AG09319 (cell line): ENCODE measurements at regions not wholly inside any gene's neighbourhood (a gene's known extent, or its start where the extent isn't known, plus 50 kb on each side); places are given as distances from the start of the nearest gene placed in this dataset.
"Not testable (repeated sequence)": the region's sequence is repeated elsewhere in the genome, so short reads cannot be mapped to it uniquely, and the experiment has no call there.

ENCODE experiments used
- DNase-seq: peaks from one replicate; pipeline ENCODE4 v3.0.0-alpha.2; 2010; ENCODE audit warnings: low read depth; ENCODE audit errors: extremely low read depth
- CTCF ChIP-seq: IDR thresholded peaks from 2 replicates; pipeline ENCODE4 v1.5.1; 2011; ENCODE audit warnings: low read depth, mild to moderate bottlenecking, inconsistent platforms, low read length, moderate library complexity

- DNase-seq, result no peak
- TF ChIP-seq CTCF, result no peak
Observed at GRCh38 chr9:105119156-105119555, 125.3 kb upstream of the SLC44A1 start.

- no peak for TF ChIP-seq CTCF
- no peak for DNase-seq
Observed at GRCh38 chr9:105121861-105122430, 122.5 kb upstream of the SLC44A1 start.

GRCh38 chr9:105124598-105124997, 119.9 kb upstream of the SLC44A1 start:
- not testable (repeated sequence) for DNase-seq

GRCh38 chr9:105126226-105126625, 118.2 kb upstream of the SLC44A1 start:
- no peak for TF ChIP-seq CTCF
- DNase-seq, result no peak

- no peak for DNase-seq
- TF ChIP-seq CTCF, result no peak
Observed at GRCh38 chr9:105127863-105128220, 116.6 kb upstream of the SLC44A1 start.

GRCh38 chr9:105128908-105129600, 115.4 kb upstream of the SLC44A1 start:
- no peak for DNase-seq
- no peak for TF ChIP-seq CTCF

GRCh38 chr9:105129731-105130130, 114.7 kb upstream of the SLC44A1 start:
- no peak for TF ChIP-seq CTCF
- DNase-seq, result no peak

- TF ChIP-seq CTCF, result no peak
- DNase-seq, result no peak
Observed at GRCh38 chr9:105131981-105132380, 112.5 kb upstream of the SLC44A1 start.
